HG02642 (cell line): ENCODE measurements at regions not wholly inside any gene's neighbourhood (a gene's known extent, or its start where the extent isn't known, plus 50 kb on each side); places are given as distances from the start of the nearest gene placed in this dataset.

ENCODE experiments used
- ATAC-seq: cut with Tn5 transposase; IDR thresholded peaks from one replicate; pipeline ENCODE4 v1.9.1; 2021; ENCODE audit warnings: mild to moderate bottlenecking; ENCODE audit not compliant: unreplicated experiment, poor library complexity

DNA sequence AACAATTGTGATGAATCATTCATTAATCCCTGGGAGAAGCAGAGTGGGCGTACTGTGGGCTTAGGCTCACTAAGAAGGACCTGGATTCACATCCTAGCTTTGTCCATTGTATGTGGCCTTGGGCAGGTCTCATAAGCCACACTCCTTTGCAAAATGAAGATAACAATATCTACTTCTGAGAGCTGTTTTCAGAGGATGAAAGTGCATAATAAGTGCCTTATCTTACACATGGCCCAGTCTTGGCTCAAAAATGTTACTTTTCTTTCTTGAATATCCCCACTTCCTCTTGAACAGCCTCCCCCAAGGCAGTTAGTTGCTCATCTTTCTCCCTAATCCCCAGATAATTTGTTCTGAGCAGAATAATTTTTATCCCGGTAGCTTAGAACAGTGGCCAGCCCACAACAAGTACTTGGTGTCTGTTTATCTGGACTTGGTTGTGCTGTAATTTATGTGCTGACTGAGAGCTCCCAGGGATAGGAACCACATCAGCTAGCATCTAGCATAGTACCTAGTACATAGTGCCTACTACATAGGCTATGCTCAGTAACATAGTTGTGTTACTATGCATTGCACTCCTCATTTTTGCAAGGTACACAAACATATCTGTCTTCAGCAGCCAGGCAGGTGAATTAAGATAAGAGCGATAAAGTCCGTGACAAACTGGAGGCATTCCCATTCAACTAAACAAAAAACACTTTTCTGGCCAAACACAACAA is 61.7 kb upstream of the NUDT4 start:
- ATAC-seq, result no peak

DNA sequence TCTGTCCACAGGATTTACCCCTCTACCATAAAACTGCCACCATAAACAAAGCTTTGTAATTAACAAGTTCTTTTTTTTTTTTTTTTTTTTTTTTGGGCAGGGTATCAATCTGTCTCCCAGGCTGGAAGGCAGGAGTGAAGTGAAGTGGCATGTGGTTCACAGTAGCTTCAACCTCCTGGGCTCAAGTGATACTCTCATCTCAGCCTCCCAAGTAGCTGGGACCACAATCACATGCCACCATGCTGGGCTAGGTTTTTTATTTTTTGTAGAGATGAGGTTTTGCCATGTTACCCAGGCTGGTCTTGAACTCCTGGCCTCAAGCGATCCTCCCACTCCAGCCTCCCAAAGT is 61.1 kb upstream of the NUDT4 start:
- ATAC-seq, result no peak

DNA sequence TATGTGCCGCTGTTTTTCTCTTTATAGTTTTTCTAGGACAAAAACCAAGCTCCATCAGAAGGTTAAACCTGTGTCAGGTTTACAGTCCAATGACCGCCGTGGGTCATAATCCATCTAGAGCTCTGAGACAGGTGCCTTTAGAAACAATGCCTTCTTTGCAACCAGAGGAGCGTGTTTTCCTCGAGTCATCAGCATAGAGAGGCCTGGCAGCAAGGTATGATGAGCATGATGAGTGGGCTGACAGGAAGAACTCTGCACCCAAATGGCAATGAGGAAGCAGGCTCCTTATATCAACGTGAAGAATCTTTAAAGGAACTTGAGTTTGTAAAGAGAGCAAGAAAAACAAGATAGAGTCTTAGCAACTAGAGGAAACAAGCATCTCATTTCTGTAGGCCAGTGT is 60.5 kb upstream of the NUDT4 start:
- no peak for ATAC-seq

DNA sequence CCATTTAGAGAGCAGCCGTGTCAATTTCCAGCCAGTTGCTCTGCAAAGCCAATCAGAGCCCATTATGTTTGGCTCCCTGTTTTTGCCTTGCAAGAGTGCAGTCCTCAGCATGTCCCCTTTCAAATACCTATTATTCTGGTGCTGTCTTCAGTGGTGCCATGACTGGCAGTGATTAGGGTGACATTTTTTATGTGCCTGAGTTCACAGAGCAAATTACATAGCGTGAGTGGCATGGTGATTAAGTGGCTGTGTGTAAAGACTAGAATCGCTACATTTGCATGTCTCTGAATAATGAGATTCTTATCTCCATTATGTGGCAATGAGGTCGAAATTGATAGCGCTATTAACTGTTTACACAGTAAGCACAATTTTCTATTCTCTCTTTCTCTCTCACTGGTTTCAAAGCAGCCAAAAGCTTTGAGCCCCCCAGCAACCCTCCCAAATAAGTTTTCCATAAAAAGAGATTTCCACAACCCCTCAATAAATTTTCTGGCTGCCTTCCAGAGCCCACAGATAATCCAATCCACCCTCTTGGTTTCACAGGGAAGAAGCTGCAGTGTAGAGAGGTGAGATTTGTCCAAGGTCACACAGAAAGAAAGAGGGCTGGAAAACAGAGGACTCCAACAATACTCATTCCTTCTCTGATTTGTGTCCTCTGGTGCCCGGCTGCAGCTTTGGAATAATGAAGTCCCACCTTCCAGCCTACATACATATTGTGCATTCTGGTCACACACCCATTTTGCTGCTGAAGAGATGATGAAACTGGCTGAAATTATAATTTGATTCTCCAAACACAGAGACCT is 58.8 kb upstream of the NUDT4 start:
- no peak for ATAC-seq

DNA sequence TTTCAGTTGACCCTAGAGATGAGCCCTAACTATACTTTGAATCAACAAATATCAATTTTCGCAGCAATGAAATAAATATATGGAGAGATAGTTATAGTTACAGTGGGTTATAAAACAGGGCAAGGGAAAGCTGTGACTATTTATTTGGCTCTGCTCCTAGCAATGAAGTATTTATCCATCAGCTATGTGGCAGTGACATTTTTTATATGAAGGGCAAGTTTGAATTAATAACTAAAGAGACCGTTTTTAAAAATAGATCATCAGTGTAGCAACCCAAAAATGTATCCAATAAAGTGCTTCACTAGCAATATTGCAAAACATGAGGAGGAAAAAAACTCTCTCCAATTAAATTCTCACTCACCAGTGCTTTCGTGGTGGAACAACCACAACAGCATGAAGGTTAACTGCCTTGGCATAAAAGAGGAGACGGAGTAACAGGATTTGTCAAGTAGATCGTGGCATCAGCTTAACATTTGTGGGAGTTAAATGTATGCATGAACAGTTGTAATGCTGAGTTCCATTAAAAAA is 58.1 kb upstream of the NUDT4 start:
- no peak for ATAC-seq

DNA sequence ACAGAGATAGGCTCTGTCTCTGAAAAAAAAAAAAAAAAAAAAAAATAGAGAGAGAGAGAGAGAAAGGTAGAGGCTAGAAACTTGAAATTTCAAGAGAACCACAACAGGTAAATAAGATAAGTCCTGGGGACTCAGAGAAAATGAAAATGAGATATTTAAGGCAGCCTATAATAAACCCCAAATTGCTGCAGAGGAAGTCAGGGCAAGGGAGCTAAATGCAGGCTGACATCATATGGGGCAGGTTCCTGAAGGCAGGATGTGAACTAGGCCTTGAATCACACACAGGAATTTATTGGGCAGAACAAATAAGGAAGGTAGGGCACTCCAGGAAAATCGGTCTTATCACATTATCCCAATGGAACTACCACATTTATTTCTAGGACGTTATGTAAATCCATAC is 54.9 kb upstream of the NUDT4 start:
- ATAC-seq, result no peak

DNA sequence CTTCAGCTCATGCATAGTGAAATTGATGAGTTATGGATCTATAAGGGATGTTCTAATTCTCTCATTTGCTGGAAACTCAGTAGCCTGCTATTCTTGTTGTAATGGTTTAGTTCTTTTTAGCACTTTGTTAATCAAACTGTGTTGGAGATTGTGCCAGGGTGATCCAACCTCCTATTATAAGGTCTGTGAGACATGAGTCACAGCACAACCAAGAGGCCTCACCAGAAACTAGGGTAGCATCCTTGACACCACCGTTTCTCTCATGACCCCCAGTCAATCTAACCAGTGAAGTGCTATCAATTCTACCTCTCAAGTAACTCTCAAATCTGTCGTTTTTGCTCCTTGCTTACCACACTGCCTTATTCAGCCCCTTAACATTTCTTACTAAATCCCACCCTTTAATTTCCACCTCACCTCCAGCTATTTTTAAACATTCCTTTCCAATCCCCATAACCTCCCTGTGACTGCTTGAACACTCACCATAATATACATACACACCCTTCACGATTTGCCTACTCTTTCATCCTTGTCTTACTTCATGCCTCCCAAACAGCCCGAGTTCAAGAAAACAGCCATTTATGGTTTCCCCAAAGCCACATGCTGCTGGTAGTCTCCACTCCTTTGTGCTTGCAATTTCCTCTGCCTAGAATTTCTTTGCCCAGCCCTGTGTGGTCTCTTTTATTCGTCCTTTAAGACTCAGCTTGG is 53.9 kb upstream of the NUDT4 start:
- no peak for ATAC-seq

DNA sequence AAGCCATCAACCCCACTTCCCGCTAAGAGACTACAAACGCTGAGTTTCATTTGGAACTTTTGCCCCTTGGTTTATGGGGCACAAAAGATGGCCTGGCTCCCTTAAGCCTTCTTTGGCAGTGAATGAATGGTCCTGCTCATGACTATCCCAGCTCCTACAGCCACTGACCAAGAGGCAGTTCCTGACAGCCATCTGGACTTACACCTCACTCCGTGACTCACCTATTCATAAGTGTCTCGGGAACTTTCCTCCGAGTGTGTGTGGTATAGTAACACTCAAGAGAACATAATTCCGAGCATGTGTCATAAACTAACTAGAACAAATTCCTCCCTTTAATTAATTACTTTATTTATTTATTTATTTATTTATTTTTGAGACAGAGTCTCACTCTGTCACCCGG is 51.9 kb upstream of the NUDT4 start:
- no peak for ATAC-seq
